Gastrocnemius medialis (tissue), 4 donors: ENCODE measurements at regions not wholly inside any gene's neighbourhood (a gene's known extent, or its start where the extent isn't known, plus 50 kb on each side); places are given as distances from the start of the nearest gene placed in this dataset.

Source experiments
- ATAC-seq, 2 donors: fragments of 150-250 bp; one replicate each; pipeline ENCODE4 v1.9.1; 2016
- DNase-seq, 2 donors: peaks; one replicate each; pipeline ENCODE4 v3.0.0-alpha.2; 2019
- H3K27ac ChIP-seq, 4 donors: fragments of 200-600 bp; sonication (generic); 1 replicate in 1 of 4; 2 replicates in 3 of 4; pipeline ENCODE4 v1.5.1; 2016 to 2018; ENCODE audit warnings: mild to moderate bottlenecking in 2 of 4, moderate library complexity in 1 of 4
- H3K27me3 ChIP-seq, 3 donors: fragments of 200-600 bp; sonication (generic) in 2 of 3; 1 replicate in 1 of 3; 2 replicates in 2 of 3; pipeline versions ENCODE4 v1.5.1 to v1.6.0; 2016 to 2019; ENCODE audit warnings: mild to moderate bottlenecking in 1 of 3, moderate library complexity in 1 of 3
- H3K36me3 ChIP-seq, 2 donors: fragments of 200-600 bp; sonication (generic) in 1 of 2; one replicate each; pipeline ENCODE4 v1.5.1; 2017 to 2018
- H3K4me1 ChIP-seq, 2 donors: fragments of 200-600 bp; sonication (generic) in 1 of 2; one replicate each; pipeline ENCODE4 v1.5.1; 2016 to 2017; ENCODE audit warnings: mild to moderate bottlenecking in 2 of 2
- H3K4me3 ChIP-seq, 4 donors: fragments of 200-600 bp; sonication (generic) in 3 of 4; 1 replicate in 1 of 4; 2 replicates in 3 of 4; pipeline ENCODE4 v1.5.1; 2016 to 2019; ENCODE audit warnings: mild to moderate bottlenecking in 2 of 4
- H3K9me3 ChIP-seq, 3 donors: fragments of 200-600 bp; sonication (generic) in 2 of 3; 1 replicate in 1 of 3; 2 replicates in 2 of 3; pipeline ENCODE4 v1.5.1; 2016 to 2019
- POLR2A ChIP-seq, 2 donors: fragments of 450-650 bp; IDR thresholded peaks; one replicate each; pipeline ENCODE4 v1.6.1; 2017; ENCODE audit warnings: antibody characterized with exemption in 2 of 2, mild to moderate bottlenecking in 2 of 2, moderate library complexity in 2 of 2
- in situ Hi-C, 4 donors: fragments of 200-750 bp; cut with MboI; loops; one replicate each; pipeline versions ENCODE4 v1.15.0 to v1.8.0; 2017; ENCODE audit warnings: low sequenced_read_pairs in 4 of 4
- intact Hi-C: fragments of 100-400 bp; cut with DNase I; formaldehyde crosslinking; loops from one replicate; pipeline ENCODE4 v1.15.1; 2023; ENCODE audit warnings: low total_unique reads
- TF ChIP-seq, protein P1 (sequence below), 5 experiments: fragments of 450-650 bp in 3 of 5; fragments of 200-600 bp in 2 of 5; sonication (generic) in 2 of 5; IDR thresholded peaks in 4 of 5; conservative IDR thresholded peaks in 1 of 5; 1 replicate in 4 of 5; 2 replicates in 1 of 5; pipeline ENCODE4 v1.5.1; 2016 to 2019; ENCODE audit warnings: antibody characterized with exemption in 5 of 5, mild to moderate bottlenecking in 3 of 5, moderate library complexity in 3 of 5

DNA sequence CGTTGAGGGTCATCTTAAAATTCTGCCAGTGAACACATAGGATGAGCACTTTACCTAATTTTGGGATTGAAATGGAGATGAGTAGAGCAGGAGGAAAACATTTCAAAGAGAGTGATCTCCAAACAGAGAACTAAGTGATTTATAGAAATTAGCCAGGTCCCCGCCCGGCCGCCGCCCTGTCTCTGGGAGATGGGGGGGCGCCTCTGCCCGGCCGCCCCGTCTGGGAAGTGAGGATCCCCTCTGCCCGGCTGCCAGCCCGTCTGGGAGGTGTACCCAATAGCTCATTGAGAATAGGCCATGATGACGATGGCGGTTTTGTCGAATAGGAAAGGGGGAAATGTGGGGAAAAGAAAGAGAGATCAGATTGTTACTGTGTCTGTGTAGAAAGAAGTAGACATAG lies 276.7 kb upstream of the C11orf87 start:
- H3K36me3 ChIP-seq, result no peaks in the 10 kb centered on the region
- intact Hi-C loops, result no loop called here
- no peak for ATAC-seq

DNA sequence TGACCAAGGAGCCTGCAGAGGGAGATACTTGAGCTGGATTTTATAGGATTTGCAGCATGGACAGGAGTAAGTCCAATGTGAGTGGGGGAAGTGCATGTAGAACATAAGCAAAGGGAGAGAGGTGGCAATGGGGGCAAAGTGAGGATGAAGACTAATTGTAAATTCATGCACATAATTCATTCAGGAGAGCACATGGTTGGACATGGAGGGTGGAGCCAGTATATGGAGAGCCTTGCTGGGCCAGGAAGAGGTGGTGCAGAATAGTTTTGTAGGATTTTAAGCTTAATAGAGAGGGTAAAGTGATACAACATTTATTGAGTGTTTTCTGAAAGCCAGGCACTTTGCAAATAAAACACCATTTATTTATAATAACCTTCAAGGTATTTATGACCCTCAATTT lies 274.3 kb upstream of the C11orf87 start:
- Histone ChIP-seq H3K4me3 (no peak overlapping the region), H3K27me3 (no peaks in the 10 kb centered on the region), H3K9me3 (no peaks in the 10 kb centered on the region), H3K4me1 (no peaks in the 10 kb centered on the region), H3K27ac (no peak overlapping the region), H3K36me3 (no peaks in the 10 kb centered on the region)
- DNase-seq, result no peak
- no peak for ATAC-seq
- TF ChIP-seq, protein P1, sequence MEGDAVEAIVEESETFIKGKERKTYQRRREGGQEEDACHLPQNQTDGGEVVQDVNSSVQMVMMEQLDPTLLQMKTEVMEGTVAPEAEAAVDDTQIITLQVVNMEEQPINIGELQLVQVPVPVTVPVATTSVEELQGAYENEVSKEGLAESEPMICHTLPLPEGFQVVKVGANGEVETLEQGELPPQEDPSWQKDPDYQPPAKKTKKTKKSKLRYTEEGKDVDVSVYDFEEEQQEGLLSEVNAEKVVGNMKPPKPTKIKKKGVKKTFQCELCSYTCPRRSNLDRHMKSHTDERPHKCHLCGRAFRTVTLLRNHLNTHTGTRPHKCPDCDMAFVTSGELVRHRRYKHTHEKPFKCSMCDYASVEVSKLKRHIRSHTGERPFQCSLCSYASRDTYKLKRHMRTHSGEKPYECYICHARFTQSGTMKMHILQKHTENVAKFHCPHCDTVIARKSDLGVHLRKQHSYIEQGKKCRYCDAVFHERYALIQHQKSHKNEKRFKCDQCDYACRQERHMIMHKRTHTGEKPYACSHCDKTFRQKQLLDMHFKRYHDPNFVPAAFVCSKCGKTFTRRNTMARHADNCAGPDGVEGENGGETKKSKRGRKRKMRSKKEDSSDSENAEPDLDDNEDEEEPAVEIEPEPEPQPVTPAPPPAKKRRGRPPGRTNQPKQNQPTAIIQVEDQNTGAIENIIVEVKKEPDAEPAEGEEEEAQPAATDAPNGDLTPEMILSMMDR (IDR thresholded peaks at IDR 0.05 in 4 of 5, conservative IDR thresholded peaks at IDR 0.05 in 1 of 5), result no peak
- TF ChIP-seq POLR2A (IDR thresholded peaks at IDR 0.05), result no peak
- in situ Hi-C loops, result no loop called here
- intact Hi-C loops, result no loop called here

More for the DNA sequence above, 276.7 kb upstream of the C11orf87 start:
- no peaks in the 10 kb centered on the region for H3K9me3 ChIP-seq
- no peaks in the 10 kb centered on the region for H3K4me1 ChIP-seq
- H3K4me3 ChIP-seq, result no peak overlapping the region
- in situ Hi-C loops, result no loop called here
- H3K27me3 ChIP-seq, result no peaks in the 10 kb centered on the region
- H3K27ac ChIP-seq, result no peak overlapping the region
- DNase-seq, result no peak
- TF ChIP-seq POLR2A (IDR thresholded peaks at IDR 0.05), result no peak
- TF ChIP-seq, protein P1 (IDR thresholded peaks at IDR 0.05 in 4 of 5, conservative IDR thresholded peaks at IDR 0.05 in 1 of 5), result no peak

DNA sequence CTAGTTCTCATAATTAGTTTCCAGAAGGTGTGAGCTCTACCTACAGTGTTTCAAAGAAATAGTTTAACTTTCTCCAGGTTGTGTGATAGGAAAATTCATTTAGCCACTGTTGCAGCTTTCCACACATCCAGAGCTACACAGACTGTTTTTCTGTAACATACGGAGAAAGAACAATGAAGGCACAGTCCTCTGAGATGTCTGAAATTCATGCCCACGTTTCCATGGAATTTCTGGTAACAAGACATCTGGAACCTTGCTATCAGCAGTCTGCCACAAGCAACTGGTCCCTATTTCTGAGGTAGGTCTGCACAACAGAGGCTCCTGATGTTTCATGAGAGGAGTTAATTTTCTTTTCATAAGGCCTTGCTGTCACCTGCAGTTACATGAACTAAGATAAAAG lies 273.3 kb upstream of the C11orf87 start:
- DNase-seq (no peak), ATAC-seq (no peak)
- in situ Hi-C loops, result no loop called here
- intact Hi-C loops, result no loop called here
- no peaks in the 10 kb centered on the region for H3K27me3 ChIP-seq
- H3K36me3 ChIP-seq, result no peaks in the 10 kb centered on the region
- H3K27ac ChIP-seq, result no peak overlapping the region
- no peaks in the 10 kb centered on the region for H3K9me3 ChIP-seq
- no peaks in the 10 kb centered on the region for H3K4me1 ChIP-seq
- TF ChIP-seq, protein P1 (IDR thresholded peaks at IDR 0.05 in 4 of 5, conservative IDR thresholded peaks at IDR 0.05 in 1 of 5), result no peak
- TF ChIP-seq POLR2A (IDR thresholded peaks at IDR 0.05), result no peak
- no peak overlapping the region for H3K4me3 ChIP-seq

DNA sequence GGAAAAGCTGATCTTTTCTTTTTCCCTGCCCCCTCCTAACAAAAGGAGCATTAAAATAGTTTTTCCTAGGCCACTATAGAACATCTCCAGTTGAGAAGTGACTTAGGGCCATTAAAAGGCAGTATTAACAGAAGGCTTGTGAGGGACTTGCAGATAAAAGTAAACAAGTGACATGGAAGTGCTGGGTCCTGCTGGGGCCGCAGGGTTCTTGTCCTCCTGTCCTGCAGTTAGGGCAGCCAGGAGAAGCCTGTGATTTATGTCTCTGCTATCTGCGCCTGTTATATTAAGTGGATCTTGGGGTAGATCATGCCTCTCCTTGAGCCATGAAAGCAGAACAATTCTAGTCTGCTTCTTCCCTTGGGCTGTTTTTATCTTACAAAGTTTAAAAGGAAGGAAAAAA lies 271.4 kb upstream of the C11orf87 start:
- Histone ChIP-seq H3K9me3 (no peaks in the 10 kb centered on the region), H3K4me1 (no peaks in the 10 kb centered on the region), H3K36me3 (no peaks in the 10 kb centered on the region), H3K27me3 (no peaks in the 10 kb centered on the region), H3K4me3 (no peak overlapping the region), H3K27ac (no peak overlapping the region)
- no peak for DNase-seq
- ATAC-seq, result no peak
- in situ Hi-C loops (no loop called here), intact Hi-C loops (no loop called here)
- TF ChIP-seq POLR2A (IDR thresholded peaks at IDR 0.05), result no peak

DNA sequence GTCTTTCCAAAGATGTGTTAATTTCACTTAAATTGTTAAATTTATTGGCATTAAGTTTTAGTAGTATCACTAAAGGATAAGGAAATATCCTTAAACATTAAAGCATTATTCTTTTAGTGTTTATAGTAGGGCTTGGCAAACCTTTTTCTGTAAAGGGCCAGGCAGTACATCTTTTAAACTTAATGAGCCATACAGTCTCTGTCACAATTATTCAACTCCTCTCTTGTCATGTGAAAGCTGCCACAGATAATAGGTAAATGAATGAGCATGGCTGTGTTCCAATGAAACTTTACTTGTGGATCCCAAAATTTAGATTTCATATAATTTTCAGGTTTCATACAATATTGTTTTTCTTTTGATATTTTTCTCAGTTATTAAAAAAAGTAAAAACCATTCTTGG lies 268.2 kb upstream of the C11orf87 start:
- no peak for ATAC-seq
- Histone ChIP-seq H3K9me3 (no peaks in the 10 kb centered on the region), H3K4me3 (no peak overlapping the region), H3K4me1 (no peaks in the 10 kb centered on the region), H3K27ac (no peak overlapping the region), H3K36me3 (no peaks in the 10 kb centered on the region), H3K27me3 (no peaks in the 10 kb centered on the region)
- intact Hi-C loops, result no loop called here
- TF ChIP-seq, protein P1 (IDR thresholded peaks at IDR 0.05 in 4 of 5, conservative IDR thresholded peaks at IDR 0.05 in 1 of 5), result no peak
- no peak for TF ChIP-seq POLR2A (IDR thresholded peaks at IDR 0.05)
- in situ Hi-C loops, result no loop called here
- DNase-seq, result no peak
